ENCODE measurements at regions not wholly inside any gene's neighbourhood (a gene's known extent, or its start where the extent isn't known, plus 50 kb on each side); places are given as distances from the start of the nearest gene placed in this dataset.
"Not testable (repeated sequence)": the region's sequence is repeated elsewhere in the genome, so short reads cannot be mapped to it uniquely, and the experiment has no call there.

GRCh38 chr4:38442073-38442788 lies 221.8 kb upstream of the KLF3 start:
- no peak for DNase-seq

- DNase-seq, result no peak
Measured at GRCh38 chr4:38449506-38450174, 214.4 kb upstream of the KLF3 start.

GRCh38 chr4:38452009-38452408 lies 212.0 kb upstream of the KLF3 start:
- no peak for DNase-seq

- DNase-seq, result no peak
Measured at GRCh38 chr4:38452542-38452941, 211.5 kb upstream of the KLF3 start.

GRCh38 chr4:38453253-38453881 lies 210.6 kb upstream of the KLF3 start:
- no peak for DNase-seq

- DNase-seq, result no peak
Measured at GRCh38 chr4:38454284-38454683, 209.7 kb upstream of the KLF3 start.

- DNase-seq, result no peak
Measured at GRCh38 chr4:38455092-38455862, 208.7 kb upstream of the KLF3 start.

GRCh38 chr4:38456096-38456495 lies 207.9 kb upstream of the KLF3 start:
- no peak for DNase-seq

- DNase-seq, result no peak
Measured at GRCh38 chr4:38461342-38461741, 202.7 kb upstream of the KLF3 start.

- no peak for DNase-seq
Measured at GRCh38 chr4:38462367-38463055, 201.5 kb upstream of the KLF3 start.

- DNase-seq, result no peak
Measured at GRCh38 chr4:38463268-38463958, 200.6 kb upstream of the KLF3 start.

- no peak for DNase-seq
Measured at GRCh38 chr4:38464328-38464727, 199.7 kb upstream of the KLF3 start.

GRCh38 chr4:38466401-38466800 lies 197.6 kb upstream of the KLF3 start:
- DNase-seq, result no peak

GRCh38 chr4:38467296-38467695 lies 196.7 kb upstream of the KLF3 start:
- no peak for DNase-seq

- DNase-seq, result no peak
Measured at GRCh38 chr4:38468339-38468866, 195.6 kb upstream of the KLF3 start.

GRCh38 chr4:38469410-38469809 lies 194.6 kb upstream of the KLF3 start:
- no peak for DNase-seq

GRCh38 chr4:38470735-38471262 lies 193.2 kb upstream of the KLF3 start:
- no peak for DNase-seq

GRCh38 chr4:38482696-38483095 lies 181.3 kb upstream of the KLF3 start:
- no peak for DNase-seq

GRCh38 chr4:38483628-38484027 lies 180.4 kb upstream of the KLF3 start:
- not testable (repeated sequence) for DNase-seq

- DNase-seq, result no peak
Measured at GRCh38 chr4:38489011-38489861, 174.8 kb upstream of the KLF3 start.
